HPDE6-E6E7 (cell line): ENCODE measurements at regions not wholly inside any gene's neighbourhood (a gene's known extent, or its start where the extent isn't known, plus 50 kb on each side); places are given as distances from the start of the nearest gene placed in this dataset.

ENCODE experiments used
- DNase-seq: peaks from one replicate; pipeline ENCODE4 v3.0.0; 2011; ENCODE audit warnings: missing footprints; ENCODE audit errors: extremely low spot score

DNA sequence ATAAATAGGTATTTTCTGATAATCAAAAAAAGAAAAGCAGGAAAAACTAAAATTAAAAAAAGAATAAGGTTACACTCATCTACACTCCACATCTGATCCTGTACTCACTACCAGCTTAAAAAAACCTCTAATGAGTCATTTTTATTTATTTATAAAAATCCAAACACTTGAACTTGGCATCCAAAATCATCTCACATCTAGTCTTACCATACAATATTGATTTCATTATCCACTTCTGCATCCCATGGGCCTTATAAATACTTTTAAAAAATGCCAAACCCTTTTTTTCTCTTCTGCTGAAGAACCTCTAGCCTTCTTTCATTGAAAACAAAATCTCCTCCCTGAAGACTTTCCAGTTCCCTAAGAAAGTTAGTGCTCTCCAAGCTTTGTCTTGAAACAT, 109.7 kb downstream of the TMTC3 start:
- no peak for DNase-seq

DNA sequence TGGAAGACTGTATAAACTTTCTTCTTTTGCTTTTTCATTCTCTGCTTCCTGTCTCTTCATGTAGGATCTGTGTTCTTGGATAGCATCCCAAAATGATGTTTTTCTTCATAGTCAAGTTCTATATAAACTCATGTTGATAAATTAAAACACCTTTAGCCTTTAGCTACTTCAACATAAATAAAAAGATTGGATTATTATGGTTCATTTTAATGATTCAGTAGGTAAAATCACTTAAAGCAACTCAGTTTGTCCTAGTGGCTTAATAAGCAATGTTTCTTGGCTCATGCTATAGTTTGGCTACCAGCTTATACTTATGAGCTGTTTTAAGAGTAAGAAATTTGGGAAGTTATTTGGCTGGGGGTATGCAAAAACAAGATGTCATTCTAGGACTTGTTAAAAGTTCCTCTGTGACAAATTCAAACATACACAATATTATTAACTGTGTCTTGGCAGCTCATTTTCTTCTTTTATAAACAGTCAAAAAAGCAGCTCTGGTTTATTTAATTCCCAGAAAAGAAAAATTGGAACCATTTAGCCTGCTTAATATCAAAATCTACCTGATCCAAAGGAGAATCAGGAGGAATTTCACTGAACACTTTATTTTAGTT, 111.4 kb downstream of the TMTC3 start:
- no peak for DNase-seq

- DNase-seq: no peak
Measured at GRCh38 chr12:88255224-88255623, 113.1 kb downstream of the TMTC3 start.

DNA sequence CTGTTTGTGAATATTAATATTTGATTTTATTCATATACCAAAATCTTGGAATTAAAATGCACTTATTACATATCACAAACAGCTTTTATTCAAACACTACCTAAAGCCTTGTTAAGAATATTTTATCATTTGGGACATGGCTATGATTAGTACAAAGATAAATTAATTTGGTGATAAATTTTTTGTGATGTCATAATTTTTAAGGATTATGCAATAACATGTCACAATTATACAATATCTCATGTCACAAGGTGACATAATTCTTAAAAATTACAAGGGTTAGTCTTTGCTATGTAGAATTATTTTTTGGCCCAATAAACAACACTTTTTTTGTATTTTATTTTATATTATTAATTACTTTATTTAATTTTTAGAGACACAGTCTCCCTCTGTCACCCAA, 113.7 kb downstream of the TMTC3 start:
- no peak for DNase-seq

DNA sequence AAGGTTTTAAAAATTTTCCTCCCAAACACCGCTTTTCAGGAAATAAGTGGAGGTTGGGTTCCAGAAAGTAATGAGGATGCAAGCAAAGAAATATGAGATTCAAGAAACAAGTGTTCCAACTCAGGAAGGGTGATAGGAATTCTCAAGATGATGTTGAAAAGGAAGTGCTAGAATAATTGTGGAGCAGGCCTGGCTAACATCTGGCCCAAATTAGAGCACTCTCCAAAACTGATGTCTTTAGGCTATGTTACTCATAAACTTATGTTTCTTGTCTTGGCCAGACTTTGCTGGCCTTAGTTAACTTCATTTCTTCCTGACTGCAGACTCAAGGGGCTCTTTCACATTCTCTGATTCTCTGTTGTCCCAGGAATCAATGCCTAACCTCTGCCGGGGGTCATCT, 116.3 kb downstream of the TMTC3 start:
- no peak for DNase-seq

DNA sequence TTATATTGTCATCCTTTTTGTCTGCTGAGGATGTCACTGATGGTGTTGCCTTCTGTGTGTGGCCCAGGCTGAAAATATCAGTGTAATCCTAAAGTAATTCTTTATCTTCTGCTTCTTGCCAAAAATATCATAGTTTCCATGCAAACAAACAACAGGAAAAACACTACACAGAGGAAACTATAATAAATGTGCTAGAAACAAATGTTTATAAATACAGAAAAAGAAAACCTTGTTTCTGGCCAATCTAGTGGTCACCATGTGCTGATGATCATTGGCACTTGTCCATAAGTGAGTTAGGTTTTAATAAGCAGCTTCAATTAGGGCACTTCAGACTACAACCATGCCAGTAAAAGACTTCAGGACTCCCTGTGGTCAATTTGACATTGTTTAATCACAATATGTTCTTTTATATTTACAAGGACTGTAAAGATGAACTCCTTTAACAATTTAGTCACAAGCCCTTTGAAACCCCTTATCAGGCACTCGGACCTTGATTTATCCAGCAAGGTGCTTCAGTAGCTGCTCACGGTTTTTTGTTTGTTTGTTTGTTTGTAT, 124.8 kb downstream of the TMTC3 start:
- DNase-seq: no peak

GRCh38 chr12:88267630-88268029, 125.5 kb downstream of the TMTC3 start:
- DNase-seq: no peak

- DNase-seq: no peak
Measured at GRCh38 chr12:88272456-88272855, 130.3 kb downstream of the TMTC3 start.

GRCh38 chr12:88273450-88273849, 131.3 kb downstream of the TMTC3 start:
- no peak for DNase-seq

GRCh38 chr12:88273875-88274274, 131.8 kb downstream of the TMTC3 start:
- no peak for DNase-seq

DNA sequence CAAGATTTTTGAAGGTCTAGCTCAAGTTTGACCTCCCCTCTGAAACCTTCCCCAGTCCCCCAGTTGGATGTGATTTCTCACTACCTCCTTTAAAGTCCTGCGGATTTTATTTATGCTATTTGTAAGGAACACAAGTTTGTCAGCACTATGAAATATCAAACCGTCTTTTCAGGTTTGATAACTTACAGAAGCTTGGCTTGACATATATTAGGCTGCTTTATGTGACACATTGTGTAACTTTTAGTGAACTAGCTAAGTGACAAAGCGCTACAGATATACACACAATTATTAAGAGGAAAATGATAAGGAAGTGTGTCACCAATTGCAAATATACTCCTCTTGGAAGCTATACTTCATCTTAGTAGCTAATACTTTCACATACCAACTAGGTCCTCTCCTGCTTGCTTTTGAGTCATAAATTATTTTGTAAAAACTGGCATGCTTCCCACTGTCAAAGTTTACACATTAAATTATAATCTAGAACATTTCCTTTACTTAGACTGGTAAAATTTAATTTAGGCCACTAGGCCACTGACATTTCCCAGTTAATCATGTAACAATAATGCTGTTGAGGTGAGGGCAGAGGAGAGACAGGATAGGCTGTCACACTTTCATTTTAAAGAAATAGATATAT, 149.5 kb downstream of the TMTC3 start:
- DNase-seq: no peak

DNA sequence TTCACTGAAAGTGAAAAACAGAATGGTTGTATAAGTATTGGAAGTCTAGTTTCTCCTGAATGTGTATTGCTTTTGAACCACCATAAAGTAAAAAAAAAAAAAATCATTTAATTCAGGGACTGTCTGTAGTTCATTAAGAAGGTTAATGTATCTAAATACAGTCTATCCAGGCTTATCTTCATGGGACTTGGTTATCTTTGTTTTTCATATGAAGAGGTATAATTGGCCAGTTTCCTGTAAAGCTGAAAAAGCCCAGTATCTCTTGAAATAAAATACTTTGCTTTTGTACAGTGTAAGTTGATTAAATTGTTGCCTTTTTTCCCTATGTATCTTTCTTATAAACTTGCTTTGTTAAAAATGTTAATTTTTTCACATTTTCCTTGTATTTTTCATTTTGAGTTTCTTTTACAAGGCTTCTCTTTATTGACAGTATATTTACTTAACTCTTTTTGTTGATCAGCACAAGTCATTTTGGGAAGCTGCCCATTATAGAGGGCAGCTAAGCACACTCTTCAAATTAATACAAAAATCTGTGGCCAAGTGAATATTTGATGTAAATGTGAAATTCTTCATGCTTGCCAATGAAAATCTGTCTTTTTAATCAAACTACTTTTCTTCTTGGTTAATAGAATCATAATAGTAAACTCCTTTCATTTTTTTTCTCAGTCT, 156.0 kb downstream of the TMTC3 start:
- no peak for DNase-seq

DNA sequence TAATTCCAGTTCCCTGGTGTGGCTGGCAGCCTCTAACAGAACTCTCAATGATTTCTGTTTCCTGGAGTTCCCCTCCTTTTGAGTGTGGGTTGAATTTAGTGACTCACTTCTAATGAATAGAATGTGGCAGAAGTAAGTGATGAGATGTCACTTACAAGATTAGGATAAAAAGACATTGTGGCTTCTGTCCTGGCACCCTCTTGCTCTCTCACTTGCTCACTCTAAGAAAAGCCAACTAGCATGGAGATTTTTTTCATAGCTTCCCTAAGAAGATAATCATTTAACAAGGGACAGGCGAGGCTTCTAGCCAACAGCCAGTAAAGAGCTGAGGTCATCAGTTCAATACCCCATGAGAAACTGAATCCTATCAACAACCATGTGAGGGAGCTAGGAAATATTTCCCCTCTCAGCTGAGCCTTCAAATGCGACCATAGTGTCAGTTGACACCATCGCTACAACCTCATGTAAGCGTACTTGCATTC, 156.7 kb downstream of the TMTC3 start:
- peak; percentile 48 for DNase-seq

- DNase-seq: peak; percentile 67
Measured at GRCh38 chr12:88299567-88300101, 157.5 kb downstream of the TMTC3 start.

DNA sequence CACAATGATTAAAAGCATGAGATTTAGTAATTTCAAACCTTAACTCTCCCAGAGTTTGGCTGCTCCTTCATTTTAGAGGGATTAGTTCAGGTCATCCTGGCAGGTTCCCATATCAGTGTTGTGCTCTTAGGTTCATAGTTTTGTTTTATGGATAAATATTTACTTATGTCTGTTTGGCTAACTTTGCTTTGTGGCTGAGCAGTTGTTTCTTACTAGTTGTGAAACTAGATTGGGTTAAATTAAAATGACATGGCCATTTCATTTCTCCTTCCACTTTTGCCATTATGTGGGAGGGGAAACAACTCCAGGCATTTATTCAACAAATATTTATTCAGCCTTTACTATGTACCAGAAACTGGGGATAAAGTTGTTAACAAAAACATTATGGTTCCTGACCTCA, 158.8 kb downstream of the TMTC3 start:
- no peak for DNase-seq

GRCh38 chr12:88303335-88303734, 161.2 kb downstream of the TMTC3 start:
- DNase-seq: no peak

- DNase-seq: no peak
Measured at GRCh38 chr12:88305254-88305890, 163.3 kb downstream of the TMTC3 start.

DNA sequence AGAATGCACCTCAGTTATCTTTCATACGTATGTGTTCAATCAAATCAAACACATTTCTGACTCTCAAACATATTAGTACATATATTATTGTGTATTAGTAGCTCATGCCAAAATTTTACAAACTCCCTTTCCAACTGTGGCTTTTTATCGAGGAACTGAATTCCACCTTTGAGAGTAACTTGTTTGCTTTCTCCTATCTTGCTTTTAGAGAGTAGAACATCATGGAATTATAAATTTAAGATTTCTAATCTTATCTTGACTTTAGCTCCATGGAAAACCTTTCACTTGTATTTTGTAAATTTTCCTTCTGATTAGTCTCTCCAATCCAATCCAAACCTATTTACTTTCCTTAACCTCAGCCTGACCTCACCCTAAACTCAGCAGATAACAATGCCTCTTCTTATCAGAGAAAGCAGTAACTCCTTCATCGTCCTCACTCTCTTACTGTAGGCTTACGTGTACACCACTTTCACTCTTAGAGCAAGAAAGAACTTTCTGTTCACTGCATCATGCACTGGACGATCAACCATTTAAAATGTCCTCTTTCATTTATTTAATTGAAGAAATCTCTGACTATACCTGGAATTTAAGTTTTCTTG, 164.5 kb downstream of the TMTC3 start:
- DNase-seq: no peak

DNA sequence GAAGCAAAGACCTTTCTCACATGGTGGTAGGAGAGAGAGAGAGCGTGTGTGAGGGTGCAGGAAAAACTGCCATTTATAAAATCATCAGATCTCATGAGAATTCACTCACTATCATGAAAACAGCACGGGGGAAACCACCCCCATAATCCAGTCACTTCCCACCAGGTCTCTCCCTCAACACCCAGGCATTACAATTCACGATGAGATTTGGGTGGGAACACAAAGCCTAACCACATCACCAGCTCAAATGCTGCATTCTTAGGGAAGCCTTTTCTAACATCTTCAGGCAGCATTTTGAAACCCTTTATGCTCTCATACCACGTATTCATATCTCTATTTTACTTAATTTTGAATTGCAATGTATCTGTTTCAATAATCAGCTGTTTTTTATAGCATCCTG, 165.9 kb downstream of the TMTC3 start:
- DNase-seq: no peak

DNA sequence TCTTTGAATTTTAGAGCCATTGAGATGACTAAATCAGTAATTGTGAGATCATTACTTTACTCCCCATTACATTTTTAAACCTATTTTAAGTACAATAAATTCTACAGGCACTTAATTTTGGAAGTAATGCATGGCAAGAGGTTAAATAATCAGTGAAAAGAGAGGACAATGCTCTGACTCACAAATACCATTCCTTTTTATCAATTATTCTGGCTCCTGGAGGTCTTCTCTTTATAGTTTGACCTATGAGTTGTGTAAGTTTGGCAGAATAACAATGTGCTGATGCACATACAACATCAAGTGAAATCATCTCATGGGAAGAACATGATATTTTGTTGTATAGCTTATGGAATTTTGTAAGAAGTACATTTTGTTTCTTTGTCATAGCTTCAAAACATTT, 166.7 kb downstream of the TMTC3 start:
- no peak for DNase-seq

DNA sequence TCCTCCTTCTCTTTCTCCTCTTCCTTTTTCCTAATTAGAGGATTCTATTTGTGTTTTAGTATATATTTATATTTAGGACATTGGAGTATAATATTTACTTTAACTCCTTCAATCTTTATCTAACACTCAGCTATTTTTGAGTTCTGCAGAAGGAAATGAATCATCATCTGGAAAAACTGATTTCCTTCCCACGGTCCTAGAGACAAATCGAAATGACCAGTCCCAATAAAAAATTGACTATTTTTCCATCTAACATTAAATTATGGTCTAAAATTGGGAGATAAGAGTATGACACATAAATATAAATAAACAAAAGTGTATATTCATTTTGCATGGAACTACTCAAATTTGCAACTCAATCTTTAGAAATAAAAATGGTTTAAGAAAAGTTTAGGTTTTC, 167.4 kb downstream of the TMTC3 start:
- DNase-seq: no peak

DNA sequence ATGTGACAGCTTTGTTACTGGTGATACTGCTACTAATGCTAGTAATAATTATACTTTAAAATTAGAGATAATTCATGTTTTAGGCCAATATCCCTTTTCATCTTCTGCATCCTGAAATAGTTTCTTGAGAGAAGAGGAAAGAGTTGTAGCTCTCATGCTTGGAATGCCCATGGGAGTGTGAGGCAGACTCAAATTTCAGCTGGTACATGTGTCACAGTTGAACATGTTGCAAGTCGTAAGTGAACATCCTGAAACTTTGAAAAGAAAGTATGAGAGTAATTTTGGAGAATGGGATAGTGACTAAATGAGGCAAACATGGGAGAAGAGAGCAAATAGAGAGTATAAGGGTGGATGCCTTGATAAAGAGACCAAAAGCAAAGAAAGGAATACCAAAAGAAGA, 168.0 kb downstream of the TMTC3 start:
- no peak for DNase-seq
